ENCODE measurements at regions not wholly inside any gene's neighbourhood (a gene's known extent, or its start where the extent isn't known, plus 50 kb on each side); places are given as distances from the start of the nearest gene placed in this dataset.
"Not testable (repeated sequence)": the region's sequence is repeated elsewhere in the genome, so short reads cannot be mapped to it uniquely, and the experiment has no call there.

- no peak for DNase-seq
Observed at GRCh38 chr6:40146902-40147301, 212.6 kb upstream of the MOCS1 start.

DNA sequence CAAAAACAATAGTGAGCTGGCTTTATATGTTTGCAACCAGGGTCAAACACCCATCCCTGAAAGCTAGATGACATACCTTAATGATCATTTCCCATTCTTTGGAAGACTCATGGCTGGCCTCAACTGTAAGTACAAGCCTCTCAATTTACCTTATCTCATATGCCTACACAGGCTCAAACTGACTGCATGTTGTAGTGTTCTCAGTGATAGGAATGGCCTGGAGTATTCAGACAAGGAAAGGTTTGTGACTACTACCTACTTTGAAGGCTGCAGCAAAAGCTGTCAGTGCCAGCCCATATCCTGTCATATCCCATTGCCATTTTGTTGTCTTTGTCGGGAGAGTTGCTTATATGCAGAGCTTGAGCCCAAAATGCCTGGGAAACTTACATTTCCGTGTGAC is 205.2 kb upstream of the MOCS1 start:
- no peak for DNase-seq

DNA sequence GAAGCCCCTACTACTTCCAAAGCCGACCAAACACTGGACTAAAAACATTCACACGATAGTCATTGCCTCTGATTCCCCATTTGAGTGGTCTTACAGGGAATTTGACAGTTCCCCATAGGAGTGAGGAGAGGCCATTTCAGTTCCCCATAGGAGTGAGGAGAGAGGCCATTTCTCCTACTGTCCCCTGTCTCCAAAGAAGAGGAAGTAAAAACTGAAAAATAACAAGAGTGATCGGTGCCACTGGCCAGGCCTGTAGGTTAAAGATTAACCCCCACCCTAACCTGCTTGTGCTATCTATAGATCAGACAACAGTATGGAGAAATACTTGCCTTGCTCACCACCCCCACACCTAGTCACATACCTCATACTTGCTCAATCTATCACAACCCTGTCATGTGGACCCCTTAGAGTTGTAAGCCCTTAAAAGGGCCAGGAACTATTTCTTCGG is 204.0 kb upstream of the MOCS1 start:
- no peak for DNase-seq

- no peak for DNase-seq
Observed at GRCh38 chr6:40135491-40136072, 201.3 kb upstream of the MOCS1 start.

- not testable (repeated sequence) for DNase-seq
Observed at GRCh38 chr6:40133981-40134380, 199.7 kb upstream of the MOCS1 start.

DNA sequence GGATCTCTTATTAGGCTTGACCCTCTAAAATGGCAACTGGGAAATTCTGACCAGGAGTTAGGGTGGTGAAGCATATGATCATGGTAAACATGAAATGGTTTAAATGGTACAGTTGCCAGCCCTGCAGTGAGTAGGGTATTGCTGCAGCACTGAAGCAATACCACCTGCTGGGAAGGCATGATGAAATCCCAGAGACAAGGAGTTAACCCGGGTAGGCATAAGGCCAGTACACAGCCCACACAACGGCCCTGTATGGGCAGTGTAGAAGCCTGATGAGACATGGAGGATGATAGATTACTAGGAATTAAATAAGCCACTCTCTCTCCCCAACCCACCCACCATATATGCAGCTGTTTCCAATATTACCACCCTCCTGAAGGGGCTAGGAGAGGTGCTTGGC is 197.4 kb upstream of the MOCS1 start:
- DNase-seq: no peak

GRCh38 chr6:40128127-40128526 is 193.9 kb upstream of the MOCS1 start:
- no peak for DNase-seq

DNA sequence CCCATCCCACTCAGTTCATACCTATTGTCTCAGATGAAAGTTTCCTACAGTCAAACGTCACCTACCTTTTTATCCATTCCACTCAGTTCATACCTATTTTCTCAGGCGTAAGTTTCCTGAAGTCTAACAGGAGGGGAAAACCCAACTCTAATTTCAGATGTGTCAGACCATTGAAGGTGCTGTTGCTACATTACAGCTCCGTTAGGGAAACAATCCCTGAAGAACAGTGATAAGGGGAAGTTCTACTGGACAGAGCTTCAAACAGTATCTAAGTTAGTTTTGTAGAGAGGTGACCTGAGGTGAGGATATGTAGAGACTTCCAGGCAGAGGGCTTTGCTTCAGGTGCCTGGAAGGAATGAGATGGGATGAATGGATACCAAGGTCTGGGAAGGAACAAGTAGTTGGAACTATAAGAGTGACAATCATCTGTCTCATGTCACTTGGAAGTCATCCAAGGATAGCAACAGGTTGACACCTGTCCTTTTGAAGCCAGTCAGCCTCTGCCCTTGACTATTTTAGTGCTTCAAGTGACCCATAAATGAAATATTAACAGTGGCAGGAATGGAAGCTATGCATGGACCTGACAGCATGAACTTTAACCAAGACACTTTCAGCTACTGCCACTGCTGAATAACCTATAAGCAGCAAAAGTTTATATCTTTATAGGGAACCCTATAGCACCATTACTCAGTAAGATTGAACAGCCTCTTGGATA is 191.6 kb upstream of the MOCS1 start:
- DNase-seq: no peak

DNA sequence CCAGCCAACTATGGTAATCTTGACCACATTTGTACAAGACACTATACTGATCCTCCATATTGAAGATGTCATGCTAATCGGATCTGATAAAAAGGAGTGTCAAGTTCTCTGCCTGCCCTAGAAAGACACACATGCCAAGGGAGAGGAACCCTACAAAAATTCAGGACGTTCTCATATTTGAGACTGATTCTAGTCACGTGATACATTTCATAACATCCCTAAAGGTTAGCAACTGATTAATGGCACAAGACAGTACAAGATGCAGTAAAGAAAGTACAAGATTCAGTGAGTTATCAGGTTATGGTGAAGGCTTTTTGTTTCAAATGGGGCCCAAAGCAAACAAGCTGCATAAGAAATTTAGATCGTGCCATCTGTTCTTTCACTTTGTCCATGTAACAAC is 190.7 kb upstream of the MOCS1 start:
- no peak for DNase-seq

GRCh38 chr6:40116832-40117231 is 182.6 kb upstream of the MOCS1 start:
- no peak for DNase-seq

DNA sequence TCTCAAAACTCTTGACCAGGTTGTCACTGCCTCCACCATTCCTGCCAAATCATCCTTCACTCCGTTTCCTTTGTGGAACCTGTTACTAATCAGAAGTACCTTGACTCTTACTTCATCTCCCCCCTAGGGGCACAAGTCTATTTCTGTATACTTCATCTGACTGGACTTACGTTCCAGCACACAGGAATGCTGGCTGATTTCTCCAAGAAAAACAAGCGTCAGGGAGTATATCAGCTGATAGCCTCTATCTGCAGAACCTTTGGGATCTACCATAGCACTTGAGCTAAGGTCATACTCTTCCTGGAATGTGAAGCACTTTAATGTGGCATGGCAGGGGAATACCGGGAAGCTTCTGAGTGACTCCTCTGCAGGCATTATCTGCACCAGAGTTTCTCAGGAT is 178.1 kb upstream of the MOCS1 start:
- no peak for DNase-seq

DNA sequence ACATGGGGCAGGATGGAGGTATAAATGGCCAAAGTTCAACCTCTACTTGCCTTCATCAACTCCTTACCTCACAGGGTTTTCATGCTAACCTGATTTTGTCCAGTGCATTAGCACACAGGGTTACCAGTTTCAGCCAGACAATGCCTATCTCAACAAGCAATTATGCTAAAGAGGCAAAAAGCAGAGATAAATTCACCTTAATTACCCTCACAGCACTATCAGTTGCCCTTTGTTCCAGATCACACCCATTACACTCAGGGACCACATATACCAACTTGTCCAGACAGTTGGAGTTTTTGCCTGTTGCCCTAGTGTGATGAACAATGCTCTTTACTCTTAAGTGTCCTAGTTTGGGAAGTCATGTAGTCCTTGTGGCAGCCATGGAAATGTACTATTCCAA is 174.5 kb upstream of the MOCS1 start:
- no peak for DNase-seq

DNA sequence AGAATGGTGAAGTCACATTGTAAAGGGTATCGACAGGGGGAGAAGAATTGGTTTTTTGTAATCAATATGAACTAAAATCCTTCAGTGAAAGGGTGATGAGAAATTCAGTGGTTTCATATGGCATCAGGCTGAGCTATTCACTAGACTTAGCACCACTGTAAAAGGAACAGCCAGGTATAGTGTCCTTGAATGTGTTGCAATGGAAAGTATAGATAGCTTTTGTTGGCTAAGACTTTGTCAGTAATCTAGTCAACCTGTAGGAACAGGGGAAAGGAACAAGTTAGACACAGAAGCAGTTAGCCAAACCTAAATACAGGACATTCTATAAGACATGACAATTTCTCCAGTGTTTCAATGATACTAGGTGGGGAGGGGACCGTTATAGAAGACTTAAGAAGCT is 172.6 kb upstream of the MOCS1 start:
- DNase-seq: no peak

DNA sequence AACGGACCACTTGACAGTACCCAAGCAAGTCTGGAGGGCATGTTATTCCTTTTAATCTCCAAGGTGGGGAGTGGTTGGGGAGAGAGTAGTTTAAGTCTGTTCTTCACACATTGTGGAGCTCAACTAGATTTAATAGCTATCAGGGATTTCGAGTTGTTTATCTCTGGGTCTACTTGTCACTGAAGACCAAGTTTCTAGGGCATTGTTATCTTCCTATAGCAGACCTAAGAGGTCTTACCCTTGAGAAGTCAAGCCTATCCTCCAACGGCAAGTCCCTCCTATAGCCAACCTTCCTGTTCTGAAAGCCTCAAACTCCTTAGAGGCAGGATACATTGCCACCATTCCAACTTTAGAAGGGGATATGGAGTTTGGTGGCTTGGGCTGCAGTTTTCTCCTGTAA is 164.5 kb upstream of the MOCS1 start:
- DNase-seq: no peak

DNA sequence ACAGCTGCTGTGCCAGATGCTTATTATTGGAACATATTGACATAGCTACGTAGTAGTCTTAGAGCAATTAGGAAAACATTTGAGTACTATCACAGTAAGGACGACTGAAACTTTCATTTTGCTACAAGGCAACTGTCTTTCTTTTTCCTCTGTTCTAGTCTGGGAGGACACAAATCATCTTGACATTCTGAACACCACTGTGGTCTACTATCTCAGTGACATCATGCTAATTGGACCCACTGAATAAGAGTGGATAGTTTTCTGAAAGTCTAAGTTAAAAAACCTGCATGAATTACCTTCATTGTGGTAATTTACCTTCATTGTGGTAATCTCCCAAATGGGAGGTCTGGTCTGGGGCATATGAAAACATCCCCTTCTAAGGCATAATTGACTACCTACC is 163.3 kb upstream of the MOCS1 start:
- DNase-seq: no peak

DNA sequence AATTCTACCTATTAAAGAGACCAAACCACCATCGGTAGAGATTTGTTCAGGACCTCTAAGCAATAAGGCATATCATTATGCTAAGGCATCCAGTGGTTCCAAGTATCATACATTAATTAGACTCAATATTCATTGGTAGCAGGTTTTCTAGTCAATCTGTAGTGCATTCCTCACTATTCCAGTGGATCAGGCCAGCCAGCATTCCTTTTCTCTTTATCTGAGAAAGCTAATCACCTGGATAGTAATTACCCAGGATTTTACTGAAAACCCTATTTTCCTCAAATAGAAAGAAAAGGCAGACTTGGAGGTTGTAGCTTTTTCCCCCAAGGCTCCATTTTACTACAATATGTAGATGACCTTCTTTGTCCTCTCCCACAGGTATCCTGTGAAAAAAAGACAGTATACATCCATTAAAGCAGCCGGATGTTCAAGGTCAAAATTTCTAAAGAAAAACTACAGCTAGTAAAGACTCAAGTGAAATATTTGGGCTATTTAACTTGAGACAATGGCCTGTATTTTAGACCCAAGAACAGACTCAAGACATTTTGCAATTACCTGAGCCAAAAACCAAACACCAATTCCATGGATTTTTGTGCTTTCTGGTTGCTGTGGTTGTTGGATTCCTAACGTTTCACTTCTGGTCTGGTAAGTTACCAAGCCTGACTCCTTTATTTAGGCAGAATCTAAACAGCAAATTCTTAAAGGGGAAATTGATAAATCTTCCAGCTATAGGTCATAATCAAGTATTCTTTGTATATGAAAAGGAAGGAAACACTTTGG is 149.1 kb upstream of the MOCS1 start:
- no peak for DNase-seq

GRCh38 chr6:40082278-40083043 is 148.2 kb upstream of the MOCS1 start:
- no peak for DNase-seq

DNA sequence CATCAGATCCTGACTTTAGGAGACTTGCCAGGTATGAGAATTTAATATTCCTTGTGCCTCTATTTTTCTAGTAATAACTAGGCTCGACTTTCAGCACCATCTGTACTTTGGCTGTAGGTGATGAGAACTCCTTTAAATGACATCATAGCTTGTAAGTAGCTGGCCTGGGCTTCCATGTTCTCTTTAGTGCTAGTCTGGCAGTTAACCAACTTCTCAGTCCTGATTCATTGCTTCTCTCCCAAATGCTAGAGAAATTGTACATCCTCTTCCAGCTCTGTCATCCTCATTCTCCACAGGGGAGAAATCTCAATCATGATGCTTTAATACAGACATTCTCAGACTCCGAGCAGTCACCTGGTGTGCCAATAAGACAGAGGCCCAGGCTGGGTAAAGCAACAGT is 143.5 kb upstream of the MOCS1 start:
- DNase-seq: no peak

GRCh38 chr6:40077315-40077714 is 143.1 kb upstream of the MOCS1 start:
- no peak for DNase-seq

DNA sequence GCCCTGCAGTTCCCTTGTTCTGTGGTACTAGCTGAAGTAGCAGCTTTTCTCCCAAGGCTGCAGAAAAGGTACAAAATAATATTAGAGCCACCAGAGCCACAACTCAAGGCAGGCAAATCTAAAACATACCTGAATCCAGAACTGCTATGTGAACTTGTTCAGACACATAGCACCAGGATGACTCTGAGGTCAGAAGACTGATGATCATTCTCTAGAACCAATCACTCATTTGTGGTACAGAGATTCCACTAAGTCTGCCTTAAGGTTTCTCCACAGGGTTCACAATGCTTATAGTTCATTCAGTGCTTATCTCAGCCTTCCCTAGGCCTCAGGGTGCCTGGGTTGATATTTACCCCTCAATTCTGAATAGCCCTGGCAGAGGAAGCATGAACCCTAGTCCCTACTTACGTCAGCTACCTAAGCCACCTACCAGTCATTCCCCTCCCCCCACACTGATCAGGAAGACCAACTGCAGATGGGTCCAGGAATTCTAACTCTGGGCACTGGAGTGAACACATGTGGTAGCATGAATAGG is 140.9 kb upstream of the MOCS1 start:
- DNase-seq: no peak

DNA sequence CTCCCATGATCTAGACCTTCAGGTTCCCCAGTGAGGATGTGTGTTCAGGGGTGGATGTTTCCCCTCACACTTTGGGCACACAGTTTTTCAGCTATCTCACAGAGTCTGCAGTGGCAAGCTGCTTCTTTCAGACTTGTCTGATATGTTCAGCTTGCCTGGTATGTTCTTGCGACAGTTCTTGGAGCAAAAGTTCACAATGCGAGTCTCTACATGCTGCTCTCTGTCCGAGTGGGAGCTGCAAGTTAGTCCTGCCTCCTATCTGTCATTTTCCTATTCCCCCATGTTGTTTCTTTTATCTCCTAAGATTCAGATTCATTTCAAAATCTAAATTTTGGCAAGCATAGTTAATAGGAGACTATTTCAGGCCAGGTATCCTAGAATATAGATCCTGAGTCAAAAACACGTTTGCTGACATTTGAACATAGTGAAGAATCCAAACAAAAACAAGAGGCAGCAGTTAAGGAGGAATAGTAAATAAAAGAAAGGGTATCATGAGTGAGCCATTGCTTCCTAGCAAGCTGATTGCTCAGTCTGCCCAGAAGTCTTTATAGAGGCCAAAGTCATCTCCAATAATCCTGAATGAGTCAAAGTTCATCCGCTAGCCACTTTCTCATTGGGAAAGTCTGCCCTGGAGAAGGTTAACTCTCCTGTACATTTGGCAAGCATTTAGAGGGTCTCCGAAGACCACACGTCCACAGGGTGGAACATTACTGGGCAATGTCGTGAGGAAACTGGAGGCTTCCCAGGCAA is 140.2 kb upstream of the MOCS1 start:
- DNase-seq: no peak

- DNase-seq: no peak
Observed at GRCh38 chr6:40066372-40066771, 132.1 kb upstream of the MOCS1 start.

Data from activated CD4-positive, alpha-beta T cell treated with anti-CD3 and anti-CD28 coated beads for 4 hours (primary cell).